HG03565 (cell line): ENCODE measurements at regions not wholly inside any gene's neighbourhood (a gene's known extent, or its start where the extent isn't known, plus 50 kb on each side); places are given as distances from the start of the nearest gene placed in this dataset.
A peak's percentile ranks its signal among the peaks of the same experiment; 100 is the strongest.

Source experiments
- ATAC-seq: cut with Tn5 transposase; IDR thresholded peaks from one replicate; pipeline ENCODE4 v1.9.1; 2021; ENCODE audit warnings: mild to moderate bottlenecking, moderate library complexity; ENCODE audit not compliant: unreplicated experiment

GRCh38 chr11:16685914-16686313, 52.5 kb upstream of the C11orf58 start:
- ATAC-seq, result no peak

GRCh38 chr11:16678466-16679116, 59.9 kb upstream of the C11orf58 start:
- no peak for ATAC-seq

GRCh38 chr11:16669799-16670415, 68.5 kb upstream of the C11orf58 start:
- ATAC-seq, result no peak

GRCh38 chr11:16632295-16633200, 105.9 kb upstream of the C11orf58 start:
- ATAC-seq, result peak; percentile 90

GRCh38 chr11:16630651-16631050, 107.8 kb upstream of the C11orf58 start:
- ATAC-seq, result no peak

- ATAC-seq, result no peak
Measured at GRCh38 chr11:16618431-16618830, 120.0 kb upstream of the C11orf58 start.

- ATAC-seq, result no peak
Measured at GRCh38 chr11:16615480-16615879, 123.0 kb upstream of the C11orf58 start.

- peak; percentile 99 for ATAC-seq
Measured at GRCh38 chr11:16613512-16614381, 124.7 kb upstream of the C11orf58 start.

- no peak for ATAC-seq
Measured at GRCh38 chr11:16613262-16613511, 125.3 kb upstream of the C11orf58 start.

- ATAC-seq, result no peak
Measured at GRCh38 chr11:16612566-16613261, 125.7 kb upstream of the C11orf58 start.

GRCh38 chr11:16611926-16612565, 126.4 kb upstream of the C11orf58 start:
- ATAC-seq, result no peak

- ATAC-seq, result no peak
Measured at GRCh38 chr11:16611401-16611921, 127.0 kb upstream of the C11orf58 start.

- ATAC-seq, result no peak
Measured at GRCh38 chr11:16610738-16611388, 127.6 kb upstream of the C11orf58 start.

GRCh38 chr11:16610213-16610737, 128.2 kb upstream of the C11orf58 start:
- ATAC-seq, result no peak

GRCh38 chr11:16609769-16610168, 128.7 kb upstream of the C11orf58 start:
- ATAC-seq, result no peak

- ATAC-seq, result no peak
Measured at GRCh38 chr11:16607675-16608644, 130.5 kb upstream of the C11orf58 start.

- no peak for ATAC-seq
Measured at GRCh38 chr11:16606784-16607674, 131.4 kb upstream of the C11orf58 start.
